Mucosa of rectum (tissue), 2 donors: ENCODE measurements at regions not wholly inside any gene's neighbourhood (a gene's known extent, or its start where the extent isn't known, plus 50 kb on each side); places are given as distances from the start of the nearest gene placed in this dataset.

Experiments used
- H3K27ac ChIP-seq, 2 donors: one replicate each; pipeline ENCODE4 v1.7.0; 2013; ENCODE audit warnings: inconsistent platforms in 2 of 2, low read depth in 2 of 2, low read length in 2 of 2
- H3K27me3 ChIP-seq, 2 donors: one replicate each; pipeline ENCODE4 v1.7.0; 2013; ENCODE audit warnings: low read length in 2 of 2; ENCODE audit not compliant: control insufficient read depth in 2 of 2, insufficient read depth in 2 of 2
- H3K36me3 ChIP-seq, 2 donors: one replicate each; pipeline ENCODE4 v1.7.0; 2013; ENCODE audit warnings: low read length in 2 of 2; ENCODE audit not compliant: control insufficient read depth in 2 of 2, insufficient read depth in 2 of 2
- H3K4me1 ChIP-seq, 2 donors: one replicate each; pipeline ENCODE4 v1.7.0; 2013; ENCODE audit warnings: low read length in 2 of 2, mild to moderate bottlenecking in 1 of 2; ENCODE audit not compliant: control insufficient read depth in 2 of 2, insufficient read depth in 2 of 2
- H3K4me3 ChIP-seq, 2 donors: one replicate each; pipeline ENCODE4 v1.7.0; 2013; ENCODE audit warnings: low read length in 2 of 2
- H3K9ac ChIP-seq, 2 donors: one replicate each; pipeline ENCODE4 v1.7.0; 2013; ENCODE audit warnings: low read length in 2 of 2, low read depth in 1 of 2, mild to moderate bottlenecking in 1 of 2
- H3K9me3 ChIP-seq, 2 donors: one replicate each; pipeline ENCODE4 v1.7.0; 2013; ENCODE audit warnings: low read length in 2 of 2; ENCODE audit not compliant: control insufficient read depth in 2 of 2
- donor health status: healthy.
- donor health status: Normal muscosa, but diverticular disease.

DNA sequence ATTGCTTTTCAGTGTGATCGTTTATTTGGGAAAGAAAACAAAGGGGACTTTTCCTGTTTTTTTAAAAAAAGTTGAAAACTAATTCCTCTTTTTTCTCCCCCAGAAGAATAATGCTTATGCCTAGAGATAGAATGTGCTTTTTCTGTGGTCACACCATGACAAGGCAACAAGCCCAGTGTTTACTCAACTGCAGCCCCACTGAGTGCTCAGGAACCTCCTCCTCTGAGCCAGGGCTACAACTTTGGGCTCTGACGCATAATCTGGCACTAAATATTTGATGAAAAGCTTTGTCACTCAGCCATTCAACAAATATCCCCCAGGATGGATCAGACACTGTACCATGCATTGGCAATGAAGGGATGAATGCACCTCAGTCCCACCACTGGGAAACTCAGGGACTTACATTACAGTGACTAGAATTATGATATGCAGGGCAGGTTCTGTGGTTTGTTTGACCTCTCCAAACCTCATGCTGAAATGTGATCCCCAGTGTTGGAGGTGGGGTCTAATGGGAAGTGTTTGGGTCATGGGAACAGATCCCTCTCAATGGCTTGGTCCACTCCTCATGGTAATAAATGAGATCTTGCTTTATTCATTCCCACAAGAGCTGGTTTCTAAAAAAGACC is 155.9 kb downstream of the CCDC34 start:
- Histone ChIP-seq H3K4me3 (no peak overlapping the region), H3K4me1 (peaks cover 29 to 57% of the 10 kb centered on the region in 2 donors), H3K9ac (no peak overlapping the region), H3K9me3 (no peaks in the 10 kb centered on the region), H3K27ac (no peak overlapping the region), H3K27me3 (no peaks in the 10 kb centered on the region), H3K36me3 (no peaks in the 10 kb centered on the region)

DNA sequence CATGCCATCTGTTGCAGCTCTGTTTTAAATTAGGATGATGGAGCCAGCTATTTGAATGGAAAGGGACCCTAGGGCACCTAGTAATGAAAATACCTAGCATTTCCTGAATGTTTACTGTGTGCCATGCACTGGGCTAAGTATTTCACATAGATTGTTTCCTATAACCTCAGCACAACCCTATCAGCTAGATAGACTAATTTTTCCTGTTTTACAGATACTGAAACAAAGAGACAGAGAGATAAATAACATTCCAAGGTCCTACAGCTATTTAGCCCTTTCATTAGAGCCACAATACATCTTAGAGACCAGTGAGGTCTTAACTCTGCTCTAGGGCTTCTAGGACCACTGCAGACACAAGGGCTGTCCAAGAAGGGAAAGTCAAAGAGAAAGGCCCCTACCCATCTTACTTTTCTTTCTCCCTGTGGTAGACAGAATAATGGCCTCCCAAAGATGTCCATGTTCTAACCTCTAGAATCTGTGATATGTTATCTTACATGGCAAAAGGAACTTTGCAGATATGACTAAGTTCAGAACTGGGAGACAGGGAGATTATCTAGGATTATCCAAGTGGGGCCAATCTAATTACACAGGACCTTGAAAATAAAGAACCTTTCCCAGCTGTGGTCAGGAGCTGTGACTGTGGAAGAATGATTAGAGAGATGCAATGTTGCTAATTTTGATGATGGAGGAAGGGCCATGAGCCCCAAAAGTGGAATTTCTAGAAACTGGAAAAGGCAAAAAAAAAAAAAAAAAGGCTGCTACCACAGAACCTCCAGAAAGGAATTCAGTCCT is 157.0 kb downstream of the CCDC34 start:
- peaks cover 39 to 62% of the 10 kb centered on the region in 2 donors for H3K4me1 ChIP-seq
- H3K9ac ChIP-seq = no peak overlapping the region
- H3K27ac ChIP-seq = peak overlapping the region; percentile 6 to 26

DNA sequence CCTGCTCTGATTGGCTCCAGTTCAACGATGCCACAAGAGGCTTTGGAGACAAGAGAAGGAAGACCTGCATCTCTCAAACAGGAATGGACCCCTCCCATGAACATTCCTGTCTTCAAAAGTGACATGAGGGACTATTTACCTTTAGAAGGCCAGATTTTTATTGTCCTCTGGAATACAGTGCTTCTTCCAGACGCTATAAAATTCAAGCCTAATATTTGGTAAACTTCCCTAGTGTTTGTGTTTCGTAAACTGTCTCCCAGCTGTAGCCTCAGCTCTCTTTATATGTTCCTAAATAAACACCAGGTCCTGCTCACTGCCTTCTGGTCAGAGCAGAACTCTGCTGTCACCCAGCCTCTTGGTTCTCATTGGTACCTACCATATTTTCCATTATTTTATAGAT is 157.8 kb downstream of the CCDC34 start:
- no peaks in the 10 kb centered on the region for H3K9me3 ChIP-seq
- peaks cover 46 to 67% of the 10 kb centered on the region in 2 donors for H3K4me1 ChIP-seq
- H3K36me3 ChIP-seq = no peaks in the 10 kb centered on the region
- H3K9ac ChIP-seq = no peak overlapping the region
- no peak overlapping the region for H3K4me3 ChIP-seq
- H3K27ac ChIP-seq = peak overlapping the region in 1 of 2 donors; percentile 20
- H3K27me3 ChIP-seq = no peaks in the 10 kb centered on the region

More for the DNA sequence above, 157.0 kb downstream of the CCDC34 start:
- H3K27me3 ChIP-seq = no peaks in the 10 kb centered on the region
- H3K36me3 ChIP-seq = no peaks in the 10 kb centered on the region
- H3K9me3 ChIP-seq = no peaks in the 10 kb centered on the region
- no peak overlapping the region for H3K4me3 ChIP-seq

DNA sequence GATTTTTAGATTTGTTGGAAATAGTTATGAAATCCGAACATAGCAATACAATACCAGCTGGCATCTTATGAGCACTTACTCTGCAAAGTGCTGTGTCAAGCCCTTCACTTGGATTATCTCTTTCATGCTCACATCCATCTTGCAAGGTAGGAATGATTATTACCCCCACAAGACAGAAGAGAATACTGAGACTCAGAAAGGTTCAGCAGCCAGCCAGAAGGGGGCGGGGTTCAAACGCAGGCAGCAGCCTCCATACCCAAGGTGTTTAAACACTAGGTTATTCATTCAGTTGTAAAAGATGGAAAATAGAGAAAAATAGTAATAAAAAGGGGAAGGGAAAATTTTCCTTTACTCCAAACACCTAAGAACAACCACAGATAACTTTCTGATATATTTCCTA is 158.5 kb downstream of the CCDC34 start:
- Histone ChIP-seq H3K9me3 (no peaks in the 10 kb centered on the region), H3K4me1 (peaks cover 49 to 69% of the 10 kb centered on the region in 2 donors), H3K9ac (no peak overlapping the region), H3K27ac (no peak overlapping the region), H3K27me3 (no peaks in the 10 kb centered on the region), H3K4me3 (no peak overlapping the region), H3K36me3 (no peaks in the 10 kb centered on the region)

DNA sequence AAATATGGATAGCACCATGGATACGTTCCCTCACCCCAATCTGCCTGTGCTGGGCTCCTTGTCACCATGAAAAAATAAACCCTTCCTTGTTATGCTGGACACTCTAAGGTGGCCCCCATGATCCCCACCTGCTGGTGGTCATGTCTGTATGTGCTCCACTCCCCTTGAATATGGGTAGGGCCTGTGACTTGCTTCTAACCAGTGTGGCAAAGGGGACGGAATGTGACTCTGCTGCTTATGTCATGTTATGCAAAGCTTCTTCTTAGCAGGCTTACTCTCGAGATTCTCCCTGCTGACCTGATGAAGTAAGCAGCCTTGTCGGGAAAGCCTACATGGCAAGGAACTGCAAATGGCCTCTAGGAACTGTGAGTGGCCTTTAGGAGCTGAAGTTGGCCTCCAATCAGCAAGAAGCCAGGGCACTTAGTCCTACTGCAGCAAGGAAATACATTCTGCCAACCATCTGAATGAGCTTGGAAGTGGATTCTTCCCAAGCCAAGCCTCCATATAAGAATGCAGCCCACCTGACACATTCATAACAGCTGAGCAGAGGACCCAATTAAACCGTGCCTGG is 159.9 kb downstream of the CCDC34 start:
- peak overlapping the region; percentile 88 to 90 for H3K27ac ChIP-seq
- no peaks in the 10 kb centered on the region for H3K9me3 ChIP-seq
- H3K4me3 ChIP-seq = no peak overlapping the region
- H3K4me1 ChIP-seq = peaks cover 49 to 65% of the 10 kb centered on the region in 2 donors
- H3K36me3 ChIP-seq = no peaks in the 10 kb centered on the region
- H3K9ac ChIP-seq = no peak overlapping the region
- no peaks in the 10 kb centered on the region for H3K27me3 ChIP-seq

DNA sequence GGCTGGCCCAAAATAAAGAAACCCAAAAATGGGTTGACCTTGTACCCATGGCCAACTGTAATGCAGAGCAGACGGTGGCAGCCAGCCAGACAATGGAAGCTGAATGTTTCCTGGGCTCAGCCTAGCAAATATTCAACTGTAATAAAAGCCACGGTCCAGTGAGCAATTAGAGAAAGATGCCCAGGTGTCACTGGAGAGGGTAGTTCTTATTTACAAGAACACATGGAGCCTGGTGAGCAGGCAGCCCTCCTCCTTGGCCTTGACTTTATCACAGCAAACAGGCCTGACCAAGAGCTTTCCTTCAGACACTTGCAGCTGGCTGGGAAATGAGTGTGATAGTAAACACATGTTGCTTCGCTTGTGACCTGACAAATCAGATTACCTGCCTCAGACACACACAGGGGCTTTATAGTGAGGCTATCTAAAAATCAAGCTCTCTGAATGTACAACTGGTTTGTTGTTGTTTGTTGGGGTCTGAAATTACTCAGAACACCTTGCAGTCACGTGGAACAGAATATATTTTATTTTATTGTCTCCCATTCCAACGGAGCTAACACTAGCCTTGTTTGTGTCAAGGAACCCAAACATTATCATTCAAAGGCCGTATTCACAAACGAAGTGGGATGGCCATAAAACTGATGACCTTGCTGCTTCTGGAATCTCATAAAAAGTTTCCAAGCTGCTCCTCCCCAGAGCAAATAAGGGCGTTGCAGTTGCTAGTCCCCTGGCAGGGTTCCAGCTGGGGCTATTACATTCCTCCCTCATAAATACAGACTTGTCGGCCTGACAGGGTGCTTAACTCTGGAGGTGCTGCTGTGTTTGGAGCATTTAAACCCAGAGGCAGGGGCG is 161.1 kb downstream of the BBOX1 start:
- peak overlapping the region; percentile 9 to 38 for H3K9ac ChIP-seq
- H3K27ac ChIP-seq = peak overlapping the region; percentile 88 to 90

DNA sequence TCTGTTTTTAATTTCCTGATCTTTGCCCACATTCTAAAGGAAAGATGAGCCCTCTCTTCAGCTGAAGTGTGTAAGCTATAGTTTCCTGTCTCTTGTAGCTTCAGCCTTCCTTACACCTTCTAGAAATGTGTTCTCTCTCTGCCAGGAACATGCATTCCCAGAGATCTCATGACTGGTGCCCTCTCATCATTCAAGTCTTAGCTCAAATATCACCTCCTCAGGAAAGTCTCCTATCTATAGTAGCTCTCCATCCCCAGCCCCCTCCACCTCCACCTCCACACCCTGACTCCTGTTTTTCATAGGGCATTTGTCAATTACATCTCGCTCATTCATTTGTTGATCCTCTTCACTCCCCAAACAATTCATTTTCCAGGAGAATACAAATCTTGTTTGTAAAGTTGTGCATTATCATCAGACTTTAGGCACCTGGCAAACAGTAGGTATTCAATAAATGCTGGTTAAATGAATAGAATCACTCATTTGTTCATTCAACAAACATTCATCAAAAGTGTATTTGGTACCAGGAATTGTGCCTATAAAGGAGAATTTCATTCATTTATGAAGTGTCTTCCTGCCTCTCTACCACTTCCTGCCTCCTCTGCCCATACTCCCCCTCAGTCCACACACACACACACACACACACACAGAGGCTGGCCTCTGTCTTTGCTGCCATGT is 160.3 kb downstream of the BBOX1 start:
- Histone ChIP-seq H3K4me1 (peaks cover 44 to 58% of the 10 kb centered on the region in 2 donors), H3K9ac (peak overlapping the region in 1 of 2 donors; percentile 9), H3K36me3 (no peaks in the 10 kb centered on the region), H3K27me3 (no peaks in the 10 kb centered on the region), H3K9me3 (no peaks in the 10 kb centered on the region), H3K4me3 (no peak overlapping the region), H3K27ac (peak overlapping the region; percentile 88 to 90)

More for the DNA sequence above, 161.1 kb downstream of the BBOX1 start:
- no peaks in the 10 kb centered on the region for H3K27me3 ChIP-seq
- H3K4me1 ChIP-seq = peaks cover 47 to 64% of the 10 kb centered on the region in 2 donors
- H3K9me3 ChIP-seq = no peaks in the 10 kb centered on the region
- peak overlapping the region in 1 of 2 donors; percentile 45 for H3K4me3 ChIP-seq
- no peaks in the 10 kb centered on the region for H3K36me3 ChIP-seq

DNA sequence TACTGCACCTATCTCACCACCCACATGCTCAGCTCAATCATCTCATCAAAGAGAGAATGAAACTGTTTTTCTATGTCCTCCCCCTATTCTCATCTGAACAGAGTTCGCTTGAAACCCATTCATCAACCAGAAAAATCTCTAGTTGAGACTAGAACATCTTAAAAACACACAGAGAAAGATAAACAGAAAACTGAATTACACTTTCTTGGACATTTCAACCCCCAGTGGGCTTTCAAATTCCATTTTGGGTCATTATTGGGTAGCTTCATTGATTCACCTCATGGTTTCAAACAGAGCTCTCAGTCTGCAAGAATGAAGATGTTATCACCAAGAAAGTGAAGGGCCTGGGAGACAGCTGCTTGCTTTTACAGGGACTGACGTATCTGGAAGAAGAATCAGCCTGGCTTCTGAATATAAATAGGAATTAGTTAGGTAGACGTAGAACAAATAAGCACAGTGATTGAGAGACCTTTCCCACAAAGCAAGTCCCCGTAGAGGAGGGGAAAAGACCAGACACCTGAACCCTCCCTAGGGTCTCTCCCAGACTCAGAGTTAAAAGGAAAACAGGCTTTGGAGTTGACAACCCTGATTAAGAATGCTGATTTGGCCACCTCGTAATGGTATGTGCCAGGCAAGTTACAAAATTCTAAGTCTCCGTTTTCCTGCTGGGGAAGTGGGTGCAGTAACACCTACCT is 155.7 kb downstream of the BBOX1 start:
- Histone ChIP-seq H3K9ac (no peak overlapping the region), H3K27ac (no peak overlapping the region), H3K27me3 (no peaks in the 10 kb centered on the region), H3K36me3 (no peaks in the 10 kb centered on the region), H3K4me1 (peaks cover 14 to 17% of the 10 kb centered on the region in 2 donors), H3K9me3 (no peaks in the 10 kb centered on the region), H3K4me3 (no peak overlapping the region)

DNA sequence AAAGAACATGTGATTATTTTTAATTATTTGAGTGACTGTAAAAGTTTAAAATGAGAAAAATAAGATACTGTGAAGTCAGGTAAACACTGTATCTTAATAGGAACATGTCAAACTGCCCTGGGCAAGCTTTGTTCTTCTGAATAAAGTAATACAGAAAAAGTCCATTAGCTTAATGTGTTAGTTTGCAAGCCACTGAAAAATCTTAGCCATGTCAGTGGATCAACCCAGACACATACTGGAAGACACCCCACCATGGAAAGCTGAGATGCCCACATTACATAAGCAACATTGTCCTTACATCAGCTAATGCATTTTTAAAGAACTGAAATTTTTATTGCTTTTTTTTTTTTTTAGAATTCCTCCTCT is 155.2 kb downstream of the BBOX1 start:
- no peak overlapping the region for H3K4me3 ChIP-seq
- no peaks in the 10 kb centered on the region for H3K27me3 ChIP-seq
- no peaks in the 10 kb centered on the region for H3K36me3 ChIP-seq
- H3K9me3 ChIP-seq = no peaks in the 10 kb centered on the region
- H3K9ac ChIP-seq = no peak overlapping the region
- H3K4me1 ChIP-seq = peaks cover 9 to 11% of the 10 kb centered on the region in 2 donors
- H3K27ac ChIP-seq = no peak overlapping the region
